Naive thymus-derived CD4-positive, alpha-beta T cell (primary cell): ENCODE measurements at regions not wholly inside any gene's neighbourhood (a gene's known extent, or its start where the extent isn't known, plus 50 kb on each side); places are given as distances from the start of the nearest gene placed in this dataset.

Experiments
- ATAC-seq: fragments of 150-1000 bp; cut with Tn5 transposase; 2 replicates; pipeline ENCODE4 v1.10.0; 2021; ENCODE audit warnings: mild to moderate bottlenecking, moderate library complexity
- CTCF ChIA-PET: fragments of 350-600 bp; sonication (Branson Sonifier 250); formaldehyde crosslinking; loops from one replicate; lab custom pipeline; 2021; ENCODE audit warnings: antibody characterized with exemption; lab: Charles Lee
- POLR2A ChIA-PET: fragments of 350-600 bp; sonication (Branson Sonifier 250); formaldehyde crosslinking; loops from one replicate; lab custom pipeline; 2021; ENCODE audit warnings: antibody characterized with exemption, inconsistent platforms; lab: Charles Lee
- DNase-seq, 9 donors: peaks; one replicate each; pipeline versions ENCODE4 v3.0.0 to v3.0.0-alpha.2; 2020 to 2022; ENCODE audit warnings: mixed read lengths in 1 of 9
- H3K27ac ChIP-seq: one replicate; pipeline ENCODE4 v1.7.0; 2013; ENCODE audit warnings: mild to moderate bottlenecking, low read depth, low read length, moderate library complexity
- H3K27me3 ChIP-seq, 2 donors: one replicate each; pipeline ENCODE4 v1.7.0; 2013; ENCODE audit warnings: low read length in 2 of 2, mild to moderate bottlenecking in 2 of 2, moderate library complexity in 2 of 2; ENCODE audit not compliant: control insufficient read depth in 2 of 2, insufficient read depth in 2 of 2
- H3K36me3 ChIP-seq, 3 experiments: 1 replicate in 2 of 3; 2 replicates in 1 of 3; pipeline ENCODE4 v1.7.0; 2013; ENCODE audit warnings: low read length in 3 of 3, mild to moderate bottlenecking in 3 of 3, moderate library complexity in 1 of 3; ENCODE audit not compliant: insufficient read depth in 3 of 3, control insufficient read depth in 2 of 3
- H3K4me1 ChIP-seq, 2 donors: one replicate each; pipeline ENCODE4 v1.7.0; 2013; ENCODE audit warnings: low read length in 2 of 2, mild to moderate bottlenecking in 2 of 2, moderate library complexity in 1 of 2; ENCODE audit not compliant: control insufficient read depth in 2 of 2, insufficient read depth in 2 of 2
- H3K4me3 ChIP-seq: 2 replicates; pipeline ENCODE4 v1.7.0; 2013; ENCODE audit warnings: mild to moderate bottlenecking, low read length
- H3K9me3 ChIP-seq, 3 experiments: 1 replicate in 2 of 3; 2 replicates in 1 of 3; pipeline ENCODE4 v1.7.0; 2013; ENCODE audit warnings: low read length in 3 of 3; ENCODE audit not compliant: control insufficient read depth in 2 of 3
- H3K27ac Mint-ChIP-seq, 9 donors: one replicate each; pipeline ENCODE4 v1.8.0; 2020 to 2022; ENCODE audit warnings: mixed read lengths in 9 of 9, mild to moderate bottlenecking in 8 of 9, moderate library complexity in 5 of 9, inconsistent platforms in 2 of 9
- H3K27me3 Mint-ChIP-seq, 5 donors: one replicate each; pipeline ENCODE4 v1.8.0; 2021 to 2022; ENCODE audit warnings: mixed read lengths in 5 of 5, mild to moderate bottlenecking in 1 of 5
- H3K36me3 Mint-ChIP-seq, 5 donors: one replicate each; pipeline ENCODE4 v1.8.0; 2020 to 2022; ENCODE audit warnings: mixed read lengths in 5 of 5, mild to moderate bottlenecking in 3 of 5, inconsistent platforms in 1 of 5
- H3K4me1 Mint-ChIP-seq, 7 donors: one replicate each; pipeline ENCODE4 v1.8.0; 2020 to 2022; ENCODE audit warnings: mixed read lengths in 7 of 7, mild to moderate bottlenecking in 3 of 7, inconsistent platforms in 1 of 7
- H3K4me3 Mint-ChIP-seq, 10 donors: one replicate each; pipeline ENCODE4 v1.8.0; 2020 to 2022; ENCODE audit warnings: mild to moderate bottlenecking in 10 of 10, mixed read lengths in 10 of 10, moderate library complexity in 6 of 10, inconsistent platforms in 2 of 10
- H3K9me3 Mint-ChIP-seq, 11 donors: one replicate each; pipeline ENCODE4 v1.8.0; 2020 to 2022; ENCODE audit warnings: mixed read lengths in 11 of 11, mild to moderate bottlenecking in 4 of 11, inconsistent platforms in 1 of 11, moderate library complexity in 1 of 11
- intact Hi-C, 2 donors: fragments of 100-400 bp; cut with micrococcal nuclease; formaldehyde crosslinking; loops; one replicate each; pipeline ENCODE4 v1.15.1; 2023

DNA sequence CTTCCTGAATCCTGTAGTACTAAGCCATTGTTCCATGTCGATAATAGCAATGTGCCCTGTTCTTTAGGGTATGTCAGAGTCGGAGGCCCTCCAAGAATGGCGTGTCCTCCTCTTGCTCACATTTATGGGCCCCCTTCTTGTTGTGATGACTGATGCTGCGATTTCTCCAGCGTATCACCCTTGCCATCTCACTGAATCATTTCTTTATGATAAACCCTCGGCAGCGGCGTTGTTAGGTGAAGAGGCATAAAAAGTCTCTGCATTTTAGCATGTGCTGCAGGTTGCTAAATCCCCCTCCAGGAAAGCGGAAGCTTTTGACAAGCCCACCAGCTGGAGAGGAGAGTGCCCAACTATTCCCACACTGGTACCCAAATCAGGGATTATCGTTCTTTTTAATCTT is 1045.3 kb downstream of the BRD1 start:
- H3K9me3 Mint-ChIP-seq: peaks cover 0 to 16% (median 2%) of the 10 kb centered on the region in 11 donors

DNA sequence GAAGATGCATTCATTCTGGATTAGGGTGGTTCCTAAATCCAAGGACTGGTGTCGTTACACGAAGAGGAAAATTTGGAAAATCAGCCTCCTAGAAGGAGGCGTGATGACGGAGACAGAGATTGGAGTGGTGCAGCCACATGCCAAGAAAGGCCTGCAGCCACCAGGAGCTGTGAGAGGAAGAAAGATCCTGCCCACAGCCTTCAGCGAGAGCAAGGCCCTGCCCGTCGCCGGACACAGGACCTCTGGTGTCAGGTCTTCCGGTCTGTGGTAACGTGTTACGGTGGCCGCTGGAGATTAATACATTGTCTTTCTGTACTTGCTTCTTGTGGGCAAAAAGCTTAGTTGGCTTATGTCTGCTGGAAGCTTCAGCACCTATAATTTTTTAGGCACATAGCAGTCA is 1045.8 kb downstream of the BRD1 start:
- no peak for ATAC-seq
- no peaks in the 10 kb centered on the region for H3K9me3 ChIP-seq
- no peaks in the 10 kb centered on the region for H3K27me3 ChIP-seq
- H3K27ac Mint-ChIP-seq: no peak overlapping the region
- no peak overlapping the region for H3K4me3 ChIP-seq
- H3K4me1 ChIP-seq: no peaks in the 10 kb centered on the region
- no peaks in the 10 kb centered on the region for H3K4me1 Mint-ChIP-seq
- ChIA-PET POLR2A (no interaction called here), CTCF (no interaction called here)
- no peak for DNase-seq
- H3K27ac ChIP-seq: no peak overlapping the region
- H3K9me3 Mint-ChIP-seq: peaks cover 0 to 21% (median 5%) of the 10 kb centered on the region in 11 donors
- no peaks in the 10 kb centered on the region for H3K36me3 ChIP-seq
- H3K4me3 Mint-ChIP-seq: no peak overlapping the region
- intact Hi-C loops: no loop called here
- H3K36me3 Mint-ChIP-seq: no peaks in the 10 kb centered on the region
- peaks cover 0 to 27% (median 22%) of the 10 kb centered on the region in 5 donors for H3K27me3 Mint-ChIP-seq

More for the DNA sequence above, 1045.3 kb downstream of the BRD1 start:
- H3K36me3 ChIP-seq: no peaks in the 10 kb centered on the region
- Mint-ChIP-seq H3K27ac (no peak overlapping the region), H3K27me3 (peaks cover 0 to 23% (median 18%) of the 10 kb centered on the region in 5 donors), H3K4me3 (no peak overlapping the region), H3K4me1 (no peaks in the 10 kb centered on the region), H3K36me3 (no peaks in the 10 kb centered on the region)
- H3K27me3 ChIP-seq: no peaks in the 10 kb centered on the region
- POLR2A ChIA-PET: no interaction called here
- H3K9me3 ChIP-seq: no peaks in the 10 kb centered on the region
- H3K27ac ChIP-seq: no peak overlapping the region
- intact Hi-C loops: no loop called here
- CTCF ChIA-PET: no interaction called here
- H3K4me3 ChIP-seq: no peak overlapping the region
- DNase-seq (no peak), ATAC-seq (no peak)
- no peaks in the 10 kb centered on the region for H3K4me1 ChIP-seq

DNA sequence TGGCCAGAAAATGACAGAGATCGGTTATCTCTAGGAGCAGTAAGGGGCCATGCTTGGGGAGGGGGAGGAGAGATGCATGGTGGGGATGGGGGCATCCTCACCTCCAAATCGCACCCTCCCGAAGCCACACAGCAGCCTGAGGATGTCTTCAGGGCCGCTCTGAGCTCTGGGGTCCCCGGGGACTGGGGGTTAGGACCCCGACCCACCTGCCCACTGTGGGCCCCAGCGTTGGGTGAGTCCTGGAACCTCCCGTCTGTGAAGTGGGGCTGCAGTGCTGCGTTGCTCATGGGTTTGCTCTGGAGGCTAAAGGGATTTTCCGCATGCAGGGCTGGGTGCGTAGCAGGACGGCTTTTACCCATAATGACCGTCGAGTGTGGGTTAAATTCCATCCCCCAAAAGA is 1046.3 kb downstream of the BRD1 start:
- Histone ChIP-seq H3K27ac (no peak overlapping the region), H3K4me1 (no peaks in the 10 kb centered on the region), H3K9me3 (no peaks in the 10 kb centered on the region), H3K27me3 (no peaks in the 10 kb centered on the region), H3K4me3 (no peak overlapping the region), H3K36me3 (no peaks in the 10 kb centered on the region)
- Mint-ChIP-seq H3K36me3 (no peaks in the 10 kb centered on the region), H3K4me1 (no peaks in the 10 kb centered on the region), H3K9me3 (peaks cover 0 to 25% (median 6%) of the 10 kb centered on the region in 11 donors), H3K4me3 (no peak overlapping the region), H3K27ac (no peak overlapping the region), H3K27me3 (peaks cover 0 to 29% (median 26%) of the 10 kb centered on the region in 5 donors)
- ATAC-seq (no peak), DNase-seq (no peak)
- CTCF ChIA-PET: no interaction called here
- POLR2A ChIA-PET: no interaction called here
- intact Hi-C loops: no loop called here

DNA sequence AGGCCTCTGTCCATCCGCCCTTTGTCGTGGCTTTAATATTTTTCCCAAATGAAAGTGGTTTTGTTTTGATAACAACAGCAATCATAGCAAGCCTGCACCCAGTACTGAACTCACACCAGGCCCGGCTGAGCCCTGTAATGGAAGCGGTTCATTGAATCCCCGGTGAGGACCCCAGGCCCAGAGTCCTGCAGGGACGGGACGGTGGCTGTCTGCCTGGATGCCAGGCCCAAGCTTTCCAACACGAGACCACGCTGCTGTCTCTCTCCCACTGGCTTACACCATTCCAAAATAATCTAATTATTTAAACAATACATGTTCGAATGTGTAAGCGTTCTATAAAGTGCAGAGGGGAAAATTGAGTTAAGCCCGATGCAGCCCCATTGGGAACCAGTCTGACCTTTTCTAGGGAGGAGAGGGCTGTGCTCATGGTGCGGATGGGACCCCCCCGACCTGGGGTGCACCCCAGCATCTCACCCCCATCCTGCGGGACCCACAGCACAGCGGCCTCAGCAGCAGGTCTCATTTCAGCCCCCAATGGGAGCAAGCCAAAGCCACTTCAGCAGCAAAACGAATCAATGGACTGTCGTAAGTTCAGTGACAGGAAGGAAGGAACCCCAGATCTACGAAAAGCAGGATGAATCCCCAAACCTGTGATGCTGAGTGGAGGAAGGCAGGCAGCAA is 1046.9 kb downstream of the BRD1 start:
- Mint-ChIP-seq H3K9me3 (peaks cover 0 to 30% (median 8%) of the 10 kb centered on the region in 11 donors), H3K27me3 (peaks cover 0 to 33% (median 29%) of the 10 kb centered on the region in 5 donors), H3K4me3 (no peak overlapping the region), H3K4me1 (no peaks in the 10 kb centered on the region), H3K27ac (no peak overlapping the region), H3K36me3 (no peaks in the 10 kb centered on the region)
- Histone ChIP-seq H3K9me3 (no peaks in the 10 kb centered on the region), H3K4me3 (no peak overlapping the region), H3K36me3 (no peaks in the 10 kb centered on the region), H3K4me1 (no peaks in the 10 kb centered on the region), H3K27me3 (no peaks in the 10 kb centered on the region), H3K27ac (no peak overlapping the region)
- CTCF ChIA-PET: no interaction called here
- intact Hi-C loops: no loop called here
- POLR2A ChIA-PET: no interaction called here
- ATAC-seq (no peak), DNase-seq (no peak)

DNA sequence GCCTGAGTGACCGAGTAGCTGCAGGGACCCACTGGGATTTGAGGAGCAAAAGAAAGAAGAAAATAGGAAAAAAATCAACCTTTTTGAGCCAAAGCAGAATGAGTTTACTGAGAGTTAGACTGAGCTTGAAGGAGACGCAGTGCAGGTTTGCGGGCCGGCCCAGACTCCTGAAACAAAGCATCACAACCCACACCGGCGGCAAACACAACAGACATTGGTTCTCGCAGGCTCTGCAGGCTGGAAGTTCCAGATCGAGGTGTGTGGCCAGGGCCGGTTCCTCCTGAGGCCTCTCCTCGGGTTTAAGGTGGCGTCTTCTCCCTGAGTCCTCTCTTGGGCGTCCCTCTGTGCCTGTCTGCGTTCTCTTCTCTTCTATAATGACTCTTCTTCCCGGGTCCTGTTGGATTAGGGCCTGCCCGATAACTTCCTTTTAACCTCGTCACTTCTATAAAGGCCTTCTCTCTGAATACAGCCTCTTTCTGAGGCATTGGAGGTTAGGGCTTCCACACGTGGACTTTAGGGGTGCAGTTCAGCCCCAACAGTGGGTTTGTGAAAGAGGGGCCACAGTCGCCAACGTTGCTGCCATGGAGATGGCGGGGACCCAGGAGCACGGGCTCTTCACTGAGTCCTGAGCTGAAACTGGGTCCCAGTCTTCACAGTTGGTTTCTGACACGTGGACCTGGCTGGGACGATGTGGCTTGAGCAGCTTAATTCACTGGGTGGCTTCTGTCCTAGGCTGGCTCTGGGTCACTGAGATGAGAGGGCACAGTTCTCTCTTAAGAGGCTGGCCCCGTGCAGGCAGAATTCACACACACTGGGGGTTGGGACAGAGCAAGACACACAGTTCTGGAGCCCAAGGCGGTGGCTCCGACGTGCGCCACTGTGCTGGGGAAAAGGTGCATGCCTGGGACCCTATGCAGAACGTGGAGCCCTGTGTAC is 1047.7 kb downstream of the BRD1 start:
- H3K4me3 ChIP-seq: no peak overlapping the region
- Mint-ChIP-seq H3K9me3 (peaks cover 0 to 30% (median 8%) of the 10 kb centered on the region in 11 donors), H3K36me3 (no peaks in the 10 kb centered on the region), H3K4me3 (no peak overlapping the region), H3K4me1 (no peaks in the 10 kb centered on the region), H3K27me3 (peaks cover 0 to 37% (median 31%) of the 10 kb centered on the region in 5 donors), H3K27ac (no peak overlapping the region)
- intact Hi-C loops: no loop called here
- H3K9me3 ChIP-seq: no peaks in the 10 kb centered on the region
- H3K36me3 ChIP-seq: no peaks in the 10 kb centered on the region
- ChIA-PET CTCF (no interaction called here), POLR2A (no interaction called here)
- no peaks in the 10 kb centered on the region for H3K27me3 ChIP-seq
- ATAC-seq: no peak
- H3K4me1 ChIP-seq: no peaks in the 10 kb centered on the region
- DNase-seq: no peak
- H3K27ac ChIP-seq: no peak overlapping the region

DNA sequence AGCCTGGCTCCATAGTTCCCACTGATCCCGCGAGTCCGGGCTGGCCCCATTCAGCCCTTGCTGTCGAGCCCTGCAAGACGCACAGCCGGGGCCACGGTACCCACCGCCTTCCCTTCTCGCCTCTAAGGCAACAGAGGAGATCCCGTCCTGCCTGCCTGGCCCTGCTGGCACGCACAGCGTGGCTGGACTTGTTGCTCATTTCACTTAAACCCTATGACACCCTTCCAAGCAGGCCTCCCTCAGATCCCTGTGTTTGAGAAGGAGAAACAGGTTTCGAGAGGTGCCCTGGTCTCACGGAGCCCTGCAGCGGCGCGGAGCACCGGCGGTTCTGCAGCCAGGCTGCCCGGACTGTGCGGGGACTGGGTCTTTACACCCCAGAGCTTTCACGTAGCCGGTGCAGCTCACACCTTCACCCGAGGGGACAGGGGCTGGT is 1048.4 kb downstream of the BRD1 start:
- Mint-ChIP-seq H3K4me1 (no peaks in the 10 kb centered on the region), H3K9me3 (peaks cover 0 to 30% (median 8%) of the 10 kb centered on the region in 11 donors), H3K36me3 (no peaks in the 10 kb centered on the region), H3K4me3 (no peak overlapping the region), H3K27me3 (peaks cover 0 to 39% (median 31%) of the 10 kb centered on the region in 5 donors), H3K27ac (no peak overlapping the region)
- H3K4me3 ChIP-seq: no peak overlapping the region
- ChIA-PET CTCF (no interaction called here), POLR2A (no interaction called here)
- H3K4me1 ChIP-seq: no peaks in the 10 kb centered on the region
- ATAC-seq (no peak), DNase-seq (no peak)
- no peaks in the 10 kb centered on the region for H3K9me3 ChIP-seq
- no peaks in the 10 kb centered on the region for H3K27me3 ChIP-seq
- H3K36me3 ChIP-seq: no peaks in the 10 kb centered on the region
- H3K27ac ChIP-seq: no peak overlapping the region
- intact Hi-C loops: no loop called here
